MM.1S (cell line): ENCODE measurements at regions not wholly inside any gene's neighbourhood (a gene's known extent, or its start where the extent isn't known, plus 50 kb on each side); places are given as distances from the start of the nearest gene placed in this dataset.

Experiments
- EZH2 ChIP-seq: fragments of 300-600 bp; sonication (generic); optimal IDR thresholded peaks from 2 replicates; pipeline ENCODE3; 2017; ENCODE audit warnings: low read depth, mild to moderate bottlenecking, antibody characterized with exemption, low read length, mixed read lengths
- TF ChIP-seq, protein P1 (sequence below): fragments of 300-600 bp; sonication (generic); IDR thresholded peaks from 2 replicates; pipeline ENCODE4 v1.5.1; 2016; ENCODE audit warnings: antibody characterized with exemption, low read length, mixed read lengths

- TF ChIP-seq, protein P1, sequence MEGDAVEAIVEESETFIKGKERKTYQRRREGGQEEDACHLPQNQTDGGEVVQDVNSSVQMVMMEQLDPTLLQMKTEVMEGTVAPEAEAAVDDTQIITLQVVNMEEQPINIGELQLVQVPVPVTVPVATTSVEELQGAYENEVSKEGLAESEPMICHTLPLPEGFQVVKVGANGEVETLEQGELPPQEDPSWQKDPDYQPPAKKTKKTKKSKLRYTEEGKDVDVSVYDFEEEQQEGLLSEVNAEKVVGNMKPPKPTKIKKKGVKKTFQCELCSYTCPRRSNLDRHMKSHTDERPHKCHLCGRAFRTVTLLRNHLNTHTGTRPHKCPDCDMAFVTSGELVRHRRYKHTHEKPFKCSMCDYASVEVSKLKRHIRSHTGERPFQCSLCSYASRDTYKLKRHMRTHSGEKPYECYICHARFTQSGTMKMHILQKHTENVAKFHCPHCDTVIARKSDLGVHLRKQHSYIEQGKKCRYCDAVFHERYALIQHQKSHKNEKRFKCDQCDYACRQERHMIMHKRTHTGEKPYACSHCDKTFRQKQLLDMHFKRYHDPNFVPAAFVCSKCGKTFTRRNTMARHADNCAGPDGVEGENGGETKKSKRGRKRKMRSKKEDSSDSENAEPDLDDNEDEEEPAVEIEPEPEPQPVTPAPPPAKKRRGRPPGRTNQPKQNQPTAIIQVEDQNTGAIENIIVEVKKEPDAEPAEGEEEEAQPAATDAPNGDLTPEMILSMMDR = no peak
- TF ChIP-seq EZH2 = no peak
Measured at GRCh38 chr2:30354150-30354549, 92.9 kb upstream of the LCLAT1 start.
